ENCODE measurements at regions not wholly inside any gene's neighbourhood (a gene's known extent, or its start where the extent isn't known, plus 50 kb on each side); places are given as distances from the start of the nearest gene placed in this dataset.

GRCh38 chr15:79381593-79381992 is 50.5 kb upstream of the MINAR1 start:
- H3K27ac ChIP-seq: no peak overlapping the region
- H3K27me3 ChIP-seq: peaks cover 0 to 2% of the 10 kb centered on the region in 2 donors
- DNase-seq (ENCODE audit: low spot score in 2 of 2): no peak
- no peaks in the 10 kb centered on the region for H3K9me3 ChIP-seq
- H3K36me3 ChIP-seq: no peaks in the 10 kb centered on the region
- H3K4me3 ChIP-seq: no peak overlapping the region
- no peaks in the 10 kb centered on the region for H3K4me1 ChIP-seq
- TF ChIP-seq POLR2A (IDR thresholded peaks at IDR 0.05): no peak
- no peak for TF ChIP-seq EP300 (IDR thresholded peaks at IDR 0.05)
- no peak for TF ChIP-seq CTCF (IDR thresholded peaks at IDR 0.05)
